ENCODE measurements at regions not wholly inside any gene's neighbourhood (a gene's known extent, or its start where the extent isn't known, plus 50 kb on each side); places are given as distances from the start of the nearest gene placed in this dataset.

- H3K9me3 ChIP-seq: peaks cover 0 to 5% (median 0%) of the 10 kb centered on the region in 3 donors
- TF ChIP-seq POLR2A (IDR thresholded peaks at IDR 0.05): no peak
- TF ChIP-seq, protein P1, sequence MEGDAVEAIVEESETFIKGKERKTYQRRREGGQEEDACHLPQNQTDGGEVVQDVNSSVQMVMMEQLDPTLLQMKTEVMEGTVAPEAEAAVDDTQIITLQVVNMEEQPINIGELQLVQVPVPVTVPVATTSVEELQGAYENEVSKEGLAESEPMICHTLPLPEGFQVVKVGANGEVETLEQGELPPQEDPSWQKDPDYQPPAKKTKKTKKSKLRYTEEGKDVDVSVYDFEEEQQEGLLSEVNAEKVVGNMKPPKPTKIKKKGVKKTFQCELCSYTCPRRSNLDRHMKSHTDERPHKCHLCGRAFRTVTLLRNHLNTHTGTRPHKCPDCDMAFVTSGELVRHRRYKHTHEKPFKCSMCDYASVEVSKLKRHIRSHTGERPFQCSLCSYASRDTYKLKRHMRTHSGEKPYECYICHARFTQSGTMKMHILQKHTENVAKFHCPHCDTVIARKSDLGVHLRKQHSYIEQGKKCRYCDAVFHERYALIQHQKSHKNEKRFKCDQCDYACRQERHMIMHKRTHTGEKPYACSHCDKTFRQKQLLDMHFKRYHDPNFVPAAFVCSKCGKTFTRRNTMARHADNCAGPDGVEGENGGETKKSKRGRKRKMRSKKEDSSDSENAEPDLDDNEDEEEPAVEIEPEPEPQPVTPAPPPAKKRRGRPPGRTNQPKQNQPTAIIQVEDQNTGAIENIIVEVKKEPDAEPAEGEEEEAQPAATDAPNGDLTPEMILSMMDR (IDR thresholded peaks at IDR 0.05 in 4 of 5, conservative IDR thresholded peaks at IDR 0.05 in 1 of 5): no peak
- no peaks in the 10 kb centered on the region for H3K4me1 ChIP-seq
- ATAC-seq: no peak
- intact Hi-C loops (cut with DNase I; ENCODE audit: low total_unique reads) (no loop called here), in situ Hi-C loops (cut with MboI; ENCODE audit: low sequenced_read_pairs in 4 of 4) (no loop called here)
- H3K27me3 ChIP-seq: no peaks in the 10 kb centered on the region
- H3K36me3 ChIP-seq: no peaks in the 10 kb centered on the region
- H3K4me3 ChIP-seq: no peak overlapping the region
- DNase-seq: no peak
- H3K27ac ChIP-seq: no peak overlapping the region
Measured at GRCh38 chr14:76688383-76688671, 72.9 kb upstream of the VASH1 start.

- Histone ChIP-seq H3K9me3 (peaks cover 0 to 5% (median 0%) of the 10 kb centered on the region in 3 donors), H3K36me3 (no peaks in the 10 kb centered on the region), H3K4me3 (no peak overlapping the region), H3K4me1 (no peaks in the 10 kb centered on the region), H3K27ac (no peak overlapping the region), H3K27me3 (no peaks in the 10 kb centered on the region)
- intact Hi-C loops (cut with DNase I; ENCODE audit: low total_unique reads): no loop called here
- TF ChIP-seq POLR2A (IDR thresholded peaks at IDR 0.05): no peak
- TF ChIP-seq, protein P1 (IDR thresholded peaks at IDR 0.05 in 4 of 5, conservative IDR thresholded peaks at IDR 0.05 in 1 of 5): no peak
- no peak for DNase-seq
- no peak for ATAC-seq
- in situ Hi-C loops (cut with MboI; ENCODE audit: low sequenced_read_pairs in 4 of 4): no loop called here
Measured at GRCh38 chr14:76690502-76691105, 70.7 kb upstream of the VASH1 start.

GRCh38 chr14:76694106-76694505, 67.2 kb upstream of the VASH1 start:
- intact Hi-C loops (cut with DNase I; ENCODE audit: low total_unique reads): no loop called here
- in situ Hi-C loops (cut with MboI; ENCODE audit: low sequenced_read_pairs in 4 of 4): no loop called here
- no peaks in the 10 kb centered on the region for H3K4me1 ChIP-seq
- no peaks in the 10 kb centered on the region for H3K36me3 ChIP-seq
- H3K4me3 ChIP-seq: no peak overlapping the region
- TF ChIP-seq, protein P1 (IDR thresholded peaks at IDR 0.05 in 4 of 5, conservative IDR thresholded peaks at IDR 0.05 in 1 of 5): no peak
- TF ChIP-seq POLR2A (IDR thresholded peaks at IDR 0.05): no peak
- no peak overlapping the region for H3K27ac ChIP-seq
- DNase-seq (no peak), ATAC-seq (no peak)
- no peaks in the 10 kb centered on the region for H3K27me3 ChIP-seq
- H3K9me3 ChIP-seq: no peaks in the 10 kb centered on the region

GRCh38 chr14:76695263-76695920, 65.9 kb upstream of the VASH1 start:
- H3K27ac ChIP-seq: no peak overlapping the region
- peaks cover 0 to 7% of the 10 kb centered on the region in 2 donors for H3K4me1 ChIP-seq
- no peak overlapping the region for H3K4me3 ChIP-seq
- intact Hi-C loops (cut with DNase I; ENCODE audit: low total_unique reads): no loop called here
- no peaks in the 10 kb centered on the region for H3K9me3 ChIP-seq
- no peak for TF ChIP-seq POLR2A (IDR thresholded peaks at IDR 0.05)
- TF ChIP-seq, protein P1 (IDR thresholded peaks at IDR 0.05 in 4 of 5, conservative IDR thresholded peaks at IDR 0.05 in 1 of 5): no peak
- no peaks in the 10 kb centered on the region for H3K27me3 ChIP-seq
- DNase-seq: no peak
- no peaks in the 10 kb centered on the region for H3K36me3 ChIP-seq
- ATAC-seq: no peak
- in situ Hi-C loops (cut with MboI; ENCODE audit: low sequenced_read_pairs in 4 of 4): no loop called here

DNA sequence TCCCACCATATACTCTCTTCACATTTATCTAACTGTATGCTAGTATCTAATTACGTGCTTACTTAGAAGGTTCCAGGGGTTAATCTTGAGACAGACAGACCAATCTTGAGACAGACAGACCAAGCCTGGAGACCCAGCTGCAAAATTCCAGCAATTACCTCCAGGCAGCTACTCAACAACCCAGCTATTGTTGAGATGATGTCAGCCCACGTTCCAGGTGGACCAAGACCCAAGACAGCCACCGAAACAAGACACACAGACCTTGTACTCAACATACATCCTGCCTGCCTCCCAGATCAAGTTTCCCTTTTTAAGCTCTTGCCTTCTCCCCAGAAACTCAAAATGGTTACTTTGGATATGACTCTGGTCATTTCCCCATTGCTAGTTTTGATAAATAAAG, 64.9 kb upstream of the VASH1 start:
- TF ChIP-seq, protein P1 (IDR thresholded peaks at IDR 0.05 in 4 of 5, conservative IDR thresholded peaks at IDR 0.05 in 1 of 5): no peak
- no peak for TF ChIP-seq POLR2A (IDR thresholded peaks at IDR 0.05)
- H3K27me3 ChIP-seq: no peaks in the 10 kb centered on the region
- H3K4me1 ChIP-seq: peaks cover 0 to 10% of the 10 kb centered on the region in 2 donors
- no peak overlapping the region for H3K4me3 ChIP-seq
- no peak overlapping the region for H3K27ac ChIP-seq
- in situ Hi-C loops (cut with MboI; ENCODE audit: low sequenced_read_pairs in 4 of 4): no loop called here
- intact Hi-C loops (cut with DNase I; ENCODE audit: low total_unique reads): no loop called here
- no peaks in the 10 kb centered on the region for H3K36me3 ChIP-seq
- H3K9me3 ChIP-seq: no peaks in the 10 kb centered on the region
- ATAC-seq (no peak), DNase-seq (no peak)
